Cardiac fibroblast (primary cell): ENCODE measurements at regions not wholly inside any gene's neighbourhood (a gene's known extent, or its start where the extent isn't known, plus 50 kb on each side); places are given as distances from the start of the nearest gene placed in this dataset.

Experiments
- DNase-seq, 2 donors: peaks; one replicate each; pipeline versions ENCODE4 v3.0.0 to v3.0.0-alpha.2; 2010; ENCODE audit warnings: low read depth in 2 of 2
- H3K4me3 ChIP-seq, 2 donors: replicated peaks in 1 of 2; 1 replicate in 1 of 2; 2 replicates in 1 of 2; pipeline ENCODE4 v1.5.1; 2011; ENCODE audit warnings: low read depth in 2 of 2, low read length in 2 of 2, mild to moderate bottlenecking in 2 of 2, moderate library complexity in 1 of 2
- CTCF ChIP-seq: IDR thresholded peaks from one replicate; pipeline ENCODE4 v1.5.1; 2011; ENCODE audit warnings: low read depth, mild to moderate bottlenecking, low read length, inconsistent platforms

GRCh38 chr11:113587308-113587739, 112.1 kb upstream of the DRD2 start:
- TF ChIP-seq CTCF, result no peak
- no peak overlapping the region for H3K4me3 ChIP-seq
- DNase-seq, result peak; percentile 3 to 19

DNA sequence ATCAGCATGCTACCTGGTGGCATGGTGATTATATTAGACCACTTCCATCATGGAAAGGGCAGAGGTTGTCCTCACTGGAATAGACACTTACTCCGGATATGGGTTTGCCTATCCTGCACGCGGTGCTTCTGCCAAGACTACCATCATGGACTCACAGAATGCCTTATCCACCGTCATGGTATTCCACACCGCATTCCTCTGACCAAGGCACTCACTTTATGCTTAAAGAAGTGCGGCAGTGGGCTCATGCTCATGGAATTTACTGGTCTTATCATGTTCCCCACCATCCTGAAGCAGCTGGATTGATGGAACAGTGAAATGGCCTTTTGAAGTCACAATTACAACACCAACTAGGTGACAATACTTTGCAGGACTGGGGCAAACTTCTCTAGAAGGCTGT, 109.2 kb upstream of the DRD2 start:
- no peak for DNase-seq
- H3K4me3 ChIP-seq, result no peak overlapping the region
- TF ChIP-seq CTCF, result no peak

DNA sequence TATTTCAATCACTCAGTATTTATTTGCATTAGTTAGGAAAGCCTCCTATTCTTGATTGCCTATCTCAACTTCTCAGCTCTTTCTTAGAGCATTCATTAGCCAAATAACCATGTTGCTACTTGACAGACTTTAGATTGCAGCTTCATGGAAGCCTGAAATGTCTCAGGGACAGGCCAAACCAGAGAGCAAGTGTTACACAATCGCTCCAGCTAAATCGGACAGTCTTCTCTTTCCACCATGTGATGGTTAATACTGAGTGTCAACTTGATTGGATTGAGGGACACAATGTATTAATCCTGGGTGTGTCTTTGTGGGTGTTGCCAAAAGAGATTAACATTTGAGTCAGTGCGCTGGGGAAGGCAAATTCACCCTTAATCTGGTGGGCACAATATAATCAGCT, 106.5 kb upstream of the DRD2 start:
- H3K4me3 ChIP-seq, result no peak overlapping the region
- no peak for DNase-seq
- TF ChIP-seq CTCF, result no peak

DNA sequence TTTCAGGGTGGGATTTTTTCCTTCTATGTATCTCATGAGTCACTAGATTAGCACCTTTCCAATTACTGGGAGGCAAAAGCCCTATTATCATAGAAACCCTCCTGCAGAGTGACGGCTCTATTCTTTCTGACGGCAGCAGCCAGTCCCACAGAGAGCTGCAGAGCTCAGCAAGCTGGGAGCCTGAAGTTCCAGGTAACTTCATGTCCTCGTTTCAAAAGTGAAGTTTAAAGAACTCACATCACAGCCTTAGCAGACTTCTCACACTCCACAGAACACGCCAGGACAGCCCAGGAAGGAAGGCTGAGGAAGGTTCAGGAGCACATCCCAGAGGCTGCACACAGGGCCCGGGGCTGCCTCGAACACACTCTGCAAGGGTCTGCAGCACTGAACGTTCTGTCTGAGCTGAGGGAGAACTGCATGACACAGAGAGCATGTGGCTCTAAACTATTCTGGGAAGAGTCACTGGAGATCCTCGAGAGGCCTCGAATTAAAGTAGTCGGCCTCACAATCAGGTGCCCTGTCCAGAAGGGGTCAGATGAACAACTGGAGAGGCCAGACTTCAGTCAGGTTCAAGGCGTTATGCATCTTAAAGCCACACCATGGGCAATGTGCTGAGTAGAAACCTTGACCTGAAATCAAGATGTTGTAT, 104.2 kb upstream of the DRD2 start:
- H3K4me3 ChIP-seq, result no peak overlapping the region
- DNase-seq, result no peak
- TF ChIP-seq CTCF, result no peak

DNA sequence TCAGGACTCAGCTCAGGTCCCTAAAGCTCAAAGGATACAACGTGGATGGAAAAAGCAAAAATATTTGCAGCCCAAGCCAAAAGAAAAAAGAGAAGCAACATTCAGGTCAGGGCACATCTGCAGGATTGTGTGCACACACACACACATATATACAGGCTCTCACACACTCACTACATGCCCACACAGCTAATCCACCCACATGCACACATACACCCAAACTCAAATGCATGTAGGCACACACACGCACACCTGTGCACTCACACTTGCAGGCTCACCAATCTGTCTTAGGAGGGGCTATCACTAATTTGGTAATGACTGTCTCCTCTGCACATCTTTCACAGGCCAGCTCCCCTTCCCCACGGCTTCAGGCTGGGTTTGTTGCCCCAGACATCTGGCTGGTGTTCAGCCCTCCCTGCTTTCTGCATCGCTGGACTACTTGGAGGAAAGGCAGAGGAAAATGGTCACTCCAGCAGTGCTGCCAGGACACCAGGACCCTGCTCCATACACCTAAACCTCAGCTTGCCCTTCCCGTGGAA, 103.6 kb upstream of the DRD2 start:
- no peak overlapping the region for H3K4me3 ChIP-seq
- no peak for DNase-seq
- no peak for TF ChIP-seq CTCF

GRCh38 chr11:113578033-113578380, 102.8 kb upstream of the DRD2 start:
- no peak overlapping the region for H3K4me3 ChIP-seq
- TF ChIP-seq CTCF, result no peak
- DNase-seq, result no peak

DNA sequence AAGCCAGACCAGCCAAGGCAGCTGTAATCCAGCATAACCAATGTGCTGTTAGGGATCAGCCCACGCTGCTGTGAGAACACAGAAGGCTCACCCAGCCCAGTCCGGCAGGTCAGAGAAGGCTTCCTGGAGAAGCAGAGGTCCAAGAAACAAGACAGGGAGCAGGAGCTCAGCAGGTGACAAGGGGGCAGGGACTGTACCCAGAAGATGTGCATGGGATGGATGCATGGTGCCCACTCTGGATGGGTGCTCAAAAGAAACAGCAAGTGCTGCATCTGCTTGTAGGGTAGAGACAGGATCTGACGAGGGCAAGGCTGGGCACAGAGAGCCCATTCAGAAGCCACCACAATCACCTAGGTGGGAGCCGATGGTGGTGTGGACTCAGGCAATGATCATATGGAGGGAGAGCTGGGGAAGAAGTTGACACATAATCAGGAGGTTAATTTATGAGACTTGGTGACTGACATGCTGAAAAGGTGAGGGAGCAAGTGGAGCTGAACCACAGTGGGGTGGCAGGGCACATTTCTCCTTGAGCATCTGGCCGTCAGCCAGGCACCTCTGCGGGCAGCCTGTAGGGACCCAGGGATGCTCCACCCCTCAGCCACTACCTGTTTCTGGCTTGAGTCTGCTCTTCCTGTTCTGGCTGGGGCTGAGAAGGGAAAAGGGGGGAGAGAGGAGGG, 102.3 kb upstream of the DRD2 start:
- no peak overlapping the region for H3K4me3 ChIP-seq
- DNase-seq, result no peak
- TF ChIP-seq CTCF, result no peak
